PC-9 (cell line): ENCODE measurements at regions not wholly inside any gene's neighbourhood (a gene's known extent, or its start where the extent isn't known, plus 50 kb on each side); places are given as distances from the start of the nearest gene placed in this dataset.

Experiments used
- BruUV-seq: library from RNA; stranded (reverse); fragments of 400-500 nt; replicated peaks from 2 replicates; lab custom pipeline; 2021; lab: Mats Ljungman, UMichigan
- CTCF ChIA-PET: fragments of 300-600 bp; sonication (Branson Sonifier 250); formaldehyde crosslinking; loops from one replicate; lab custom pipeline; 2022; ENCODE audit warnings: antibody characterized with exemption; lab: Charles Lee
- POLR2A ChIA-PET: fragments of 300-600 bp; sonication (Branson Sonifier 250); formaldehyde crosslinking; loops from one replicate; lab custom pipeline; 2022; ENCODE audit warnings: antibody characterized with exemption; ENCODE audit not compliant: unreplicated experiment; lab: Charles Lee
- DNase-seq, 2 experiments: peaks; one replicate each; pipeline versions ENCODE4 v3.0.0 to v3.0.0-alpha.2; 2015 to 2022; ENCODE audit warnings: mixed read lengths in 1 of 2
- H2AFZ ChIP-seq: fragments of 200-600 bp; sonication (generic); 2 replicates; pipeline ENCODE4 v1.8.1; 2017; ENCODE audit warnings: antibody characterized with exemption
- H3F3A ChIP-seq: fragments of 200-600 bp; sonication (generic); 2 replicates; pipeline ENCODE4 v1.8.1; 2017; ENCODE audit warnings: antibody characterized with exemption, mild to moderate bottlenecking, low read depth; ENCODE audit not compliant: insufficient read depth
- H3K27ac ChIP-seq: fragments of 200-600 bp; sonication (generic); 2 replicates; pipeline ENCODE4 v1.6.1; 2016; ENCODE audit warnings: mixed run types
- H3K27me3 ChIP-seq: fragments of 200-600 bp; sonication (generic); 2 replicates; pipeline ENCODE4 v1.6.1; 2016; ENCODE audit warnings: low read depth, mixed run types; ENCODE audit not compliant: insufficient read depth
- H3K36me3 ChIP-seq: fragments of 200-600 bp; sonication (generic); 2 replicates; pipeline ENCODE4 v1.6.1; 2016; ENCODE audit warnings: low read depth, mixed run types
- H3K4me1 ChIP-seq: fragments of 200-600 bp; sonication (generic); replicated peaks from 2 replicates; pipeline ENCODE4 v1.6.1; 2016; ENCODE audit warnings: mixed run types; ENCODE audit not compliant: insufficient read depth
- H3K4me2 ChIP-seq: fragments of 200-600 bp; sonication (generic); 2 replicates; pipeline ENCODE4 v1.6.1; 2017; ENCODE audit warnings: mixed run types
- H3K4me3 ChIP-seq: fragments of 200-600 bp; sonication (generic); 2 replicates; pipeline ENCODE4 v1.6.1; 2016; ENCODE audit warnings: mixed run types
- H3K79me2 ChIP-seq: fragments of 200-600 bp; sonication (generic); 2 replicates; pipeline ENCODE4 v1.6.1; 2017; ENCODE audit warnings: low read depth, mixed run types
- H3K9me2 ChIP-seq: fragments of 200-600 bp; sonication (generic); 2 replicates; pipeline ENCODE4 v1.8.1; 2017; ENCODE audit warnings: mild to moderate bottlenecking; ENCODE audit not compliant: insufficient read depth
- H3K9me3 ChIP-seq: fragments of 200-600 bp; sonication (generic); 2 replicates; pipeline ENCODE4 v1.8.1; 2016; ENCODE audit warnings: low read depth; ENCODE audit not compliant: insufficient read depth
- H4K20me1 ChIP-seq: fragments of 200-600 bp; sonication (generic); 2 replicates; pipeline ENCODE4 v1.8.1; 2017; ENCODE audit not compliant: insufficient read depth
- EZH2 ChIP-seq: fragments of 200-600 bp; sonication (generic); IDR thresholded peaks from 2 replicates; pipeline ENCODE4 v1.8.0; 2017; ENCODE audit warnings: antibody characterized with exemption, low read depth
- intact Hi-C: fragments of 100-400 bp; cut with micrococcal nuclease; formaldehyde crosslinking; loops from one replicate; pipeline ENCODE4 v1.10.0; 2022; ENCODE audit not compliant: unreplicated experiment
- TF ChIP-seq, protein P1 (sequence below): fragments of 200-600 bp; sonication (generic); conservative IDR thresholded peaks from 2 replicates; pipeline ENCODE4 v1.6.1; 2017; ENCODE audit warnings: mixed run types, antibody characterized with exemption, mild to moderate bottlenecking, moderate library complexity

DNA sequence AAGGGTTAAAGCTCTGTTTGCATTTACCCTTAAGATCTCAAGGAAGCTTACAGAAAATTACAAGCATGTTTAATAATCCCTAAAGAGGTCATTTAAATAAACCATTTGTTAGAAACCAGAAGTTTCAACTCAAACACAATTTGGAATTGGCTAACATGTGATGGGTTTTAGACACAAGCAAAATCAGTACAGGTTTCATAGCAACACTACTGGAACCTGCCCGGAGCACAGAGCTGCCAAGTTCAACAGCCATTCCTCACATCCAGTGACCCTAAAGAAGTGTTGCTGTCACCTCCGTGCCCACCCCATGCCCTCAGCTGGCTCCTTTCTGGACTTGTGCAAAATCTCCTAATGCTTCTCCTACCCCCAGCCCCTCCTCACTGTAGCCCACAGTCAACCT lies 338.8 kb upstream of the AUTS2 start:
- no peak for DNase-seq
- ChIA-PET POLR2A (no interaction called here), CTCF (no interaction called here)
- H3K4me1 ChIP-seq = peaks cover 18% of the 10 kb centered on the region
- no peak overlapping the region for H3K4me3 ChIP-seq
- TF ChIP-seq, protein P1, sequence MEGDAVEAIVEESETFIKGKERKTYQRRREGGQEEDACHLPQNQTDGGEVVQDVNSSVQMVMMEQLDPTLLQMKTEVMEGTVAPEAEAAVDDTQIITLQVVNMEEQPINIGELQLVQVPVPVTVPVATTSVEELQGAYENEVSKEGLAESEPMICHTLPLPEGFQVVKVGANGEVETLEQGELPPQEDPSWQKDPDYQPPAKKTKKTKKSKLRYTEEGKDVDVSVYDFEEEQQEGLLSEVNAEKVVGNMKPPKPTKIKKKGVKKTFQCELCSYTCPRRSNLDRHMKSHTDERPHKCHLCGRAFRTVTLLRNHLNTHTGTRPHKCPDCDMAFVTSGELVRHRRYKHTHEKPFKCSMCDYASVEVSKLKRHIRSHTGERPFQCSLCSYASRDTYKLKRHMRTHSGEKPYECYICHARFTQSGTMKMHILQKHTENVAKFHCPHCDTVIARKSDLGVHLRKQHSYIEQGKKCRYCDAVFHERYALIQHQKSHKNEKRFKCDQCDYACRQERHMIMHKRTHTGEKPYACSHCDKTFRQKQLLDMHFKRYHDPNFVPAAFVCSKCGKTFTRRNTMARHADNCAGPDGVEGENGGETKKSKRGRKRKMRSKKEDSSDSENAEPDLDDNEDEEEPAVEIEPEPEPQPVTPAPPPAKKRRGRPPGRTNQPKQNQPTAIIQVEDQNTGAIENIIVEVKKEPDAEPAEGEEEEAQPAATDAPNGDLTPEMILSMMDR = no peak
- TF ChIP-seq EZH2 = no peak
- no peaks in the 10 kb centered on the region for H3K27me3 ChIP-seq
- H3K79me2 ChIP-seq = no peaks in the 10 kb centered on the region
- H4K20me1 ChIP-seq = no peaks in the 10 kb centered on the region
- peaks cover 15% of the 10 kb centered on the region for H3F3A ChIP-seq
- no peak overlapping the region for H3K4me2 ChIP-seq
- no peaks in the 10 kb centered on the region for H3K9me2 ChIP-seq
- no peak overlapping the region for H3K27ac ChIP-seq
- intact Hi-C loops = no loop called here
- no peak overlapping the region for H2AFZ ChIP-seq
- no peaks in the 10 kb centered on the region for H3K9me3 ChIP-seq
- no peaks in the 10 kb centered on the region for H3K36me3 ChIP-seq
- BruUV-seq = no TSS peak

DNA sequence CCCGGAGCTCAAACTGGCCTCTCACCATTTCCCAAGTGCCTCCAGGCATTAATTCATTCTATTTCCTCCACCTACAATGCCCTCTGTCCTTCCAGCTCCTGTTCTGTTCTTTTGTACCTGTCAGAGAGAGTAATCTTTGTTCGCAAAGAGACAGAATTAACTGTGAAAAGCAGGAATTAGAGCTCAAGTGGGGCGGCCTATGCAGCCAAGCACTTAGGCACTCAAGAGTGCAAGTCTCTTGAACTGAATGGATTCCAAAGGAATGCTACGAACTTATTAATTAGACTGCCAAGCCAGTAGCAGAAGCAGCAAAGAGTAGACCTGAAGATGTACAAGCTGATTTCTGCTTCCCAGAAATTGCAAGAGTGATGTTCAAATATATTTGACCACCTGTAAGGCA lies 338.3 kb upstream of the AUTS2 start:
- no peak overlapping the region for H3K4me3 ChIP-seq
- H3K36me3 ChIP-seq = no peaks in the 10 kb centered on the region
- no peaks in the 10 kb centered on the region for H3K27me3 ChIP-seq
- BruUV-seq = no TSS peak
- no peak overlapping the region for H3K27ac ChIP-seq
- ChIA-PET CTCF (no interaction called here), POLR2A (no interaction called here)
- H3K79me2 ChIP-seq = no peaks in the 10 kb centered on the region
- H3F3A ChIP-seq = peaks cover 15% of the 10 kb centered on the region
- no peak for TF ChIP-seq EZH2
- TF ChIP-seq, protein P1 = no peak
- H3K9me2 ChIP-seq = no peaks in the 10 kb centered on the region
- H4K20me1 ChIP-seq = no peaks in the 10 kb centered on the region
- no peaks in the 10 kb centered on the region for H3K9me3 ChIP-seq
- peaks cover 18% of the 10 kb centered on the region for H3K4me1 ChIP-seq
- no peak overlapping the region for H3K4me2 ChIP-seq
- intact Hi-C loops = no loop called here
- no peak overlapping the region for H2AFZ ChIP-seq
- no peak for DNase-seq

DNA sequence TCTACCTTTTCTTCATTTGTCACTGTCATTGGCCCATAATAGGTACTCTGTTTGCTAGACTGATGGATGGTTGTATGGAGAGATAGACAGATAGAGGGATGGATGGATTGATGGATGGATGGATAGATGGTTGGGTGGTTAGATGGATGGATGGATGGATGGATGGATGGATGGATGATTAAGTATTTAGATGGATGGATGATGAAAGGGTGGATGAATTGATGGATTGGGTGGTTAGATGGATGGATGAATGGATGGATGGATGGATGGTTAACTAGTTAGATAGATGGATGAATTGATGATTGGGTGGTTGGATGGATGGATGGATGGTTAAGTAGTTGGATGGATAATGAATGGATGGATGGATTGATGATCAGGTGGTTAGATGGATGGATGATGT lies 334.7 kb upstream of the AUTS2 start:
- Histone ChIP-seq H4K20me1 (no peaks in the 10 kb centered on the region), H3K27me3 (no peaks in the 10 kb centered on the region), H3K36me3 (no peaks in the 10 kb centered on the region), H2AFZ (no peak overlapping the region), H3K9me2 (no peaks in the 10 kb centered on the region), H3K4me1 (no peaks in the 10 kb centered on the region), H3K79me2 (no peaks in the 10 kb centered on the region), H3K4me3 (no peak overlapping the region), H3K4me2 (no peak overlapping the region), H3K27ac (no peak overlapping the region), H3K9me3 (no peaks in the 10 kb centered on the region), H3F3A (no peaks in the 10 kb centered on the region)
- POLR2A ChIA-PET = no interaction called here
- BruUV-seq = no TSS peak
- CTCF ChIA-PET = no interaction called here
- TF ChIP-seq EZH2 = no peak
- TF ChIP-seq, protein P1 = no peak
- DNase-seq = no peak
- intact Hi-C loops = no loop called here
